ENCODE measurements at regions not wholly inside any gene's neighbourhood (a gene's known extent, or its start where the extent isn't known, plus 50 kb on each side); places are given as distances from the start of the nearest gene placed in this dataset.

DNA sequence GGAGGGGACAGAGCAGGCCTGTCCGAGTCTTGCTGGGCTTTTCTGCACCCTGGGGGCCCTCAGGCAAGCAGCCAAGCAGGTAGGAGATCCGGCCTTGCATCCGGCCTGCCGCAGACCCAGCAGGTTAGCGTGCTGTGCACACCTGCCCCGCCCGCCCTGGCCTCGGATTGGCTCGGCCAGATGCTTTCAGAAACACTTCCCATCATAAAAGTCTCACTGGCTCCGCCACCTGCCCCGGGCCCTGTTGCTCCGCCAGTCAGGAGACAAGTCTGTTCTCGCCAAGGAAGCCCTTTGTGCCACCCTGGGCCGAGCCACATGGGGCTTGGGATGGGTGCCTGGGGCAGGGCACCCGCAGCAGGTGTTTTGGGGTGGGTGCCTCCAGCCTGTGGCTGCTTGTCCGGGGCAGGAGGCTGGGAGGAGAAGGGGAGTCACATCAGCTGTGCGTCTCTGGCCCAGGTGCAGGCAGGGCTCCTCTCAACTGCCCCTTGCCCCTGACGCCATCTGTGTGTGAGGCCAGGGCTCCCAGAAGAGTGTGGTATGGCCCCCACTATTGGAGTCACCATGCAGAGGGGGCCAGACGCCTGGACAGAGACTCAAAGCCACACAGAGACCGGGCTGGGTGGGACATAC lies 228.2 kb upstream of the GSE1 start:
- H3K4me3 ChIP-seq (replicated peaks in 1 of 3; ENCODE audit: low read depth in 2 of 3, low read length in 3 of 3): no peak overlapping the region
- H3K79me2 ChIP-seq (ENCODE audit: insufficient read depth, low read length): no peaks in the 10 kb centered on the region
- Mint-ChIP-seq H3K36me3 (no peaks in the 10 kb centered on the region), H3K27me3 (ENCODE audit: low read depth in 3 of 3) (peaks cover 8 to 19% (median 10%) of the 10 kb centered on the region in 3 donors), H3K27ac (no peak overlapping the region), H3K4me1 (no peaks in the 10 kb centered on the region), H3K4me3 (no peak overlapping the region), H3K9me3 (peaks cover 0 to 7% (median 0%) of the 10 kb centered on the region in 7 donors)
- no peaks in the 10 kb centered on the region for H3K4me1 ChIP-seq (ENCODE audit: control insufficient read depth in 1 of 2, insufficient read depth in 2 of 2, low read length in 2 of 2)
- DNase-seq: no peak
- peaks cover 0 to 10% of the 10 kb centered on the region in 2 donors for H3K27me3 ChIP-seq (ENCODE audit: control insufficient read depth in 2 of 2, insufficient read depth in 2 of 2, low read length in 2 of 2)
- no peaks in the 10 kb centered on the region for H3K9me3 ChIP-seq (replicated peaks in 1 of 2; ENCODE audit: control insufficient read depth in 1 of 2, insufficient read depth in 1 of 2, low read length in 2 of 2)
- no peak overlapping the region for H2AFZ ChIP-seq (ENCODE audit: insufficient read depth, low read depth, low read length, poor library complexity, severe bottlenecking)
- TF ChIP-seq, protein P1, sequence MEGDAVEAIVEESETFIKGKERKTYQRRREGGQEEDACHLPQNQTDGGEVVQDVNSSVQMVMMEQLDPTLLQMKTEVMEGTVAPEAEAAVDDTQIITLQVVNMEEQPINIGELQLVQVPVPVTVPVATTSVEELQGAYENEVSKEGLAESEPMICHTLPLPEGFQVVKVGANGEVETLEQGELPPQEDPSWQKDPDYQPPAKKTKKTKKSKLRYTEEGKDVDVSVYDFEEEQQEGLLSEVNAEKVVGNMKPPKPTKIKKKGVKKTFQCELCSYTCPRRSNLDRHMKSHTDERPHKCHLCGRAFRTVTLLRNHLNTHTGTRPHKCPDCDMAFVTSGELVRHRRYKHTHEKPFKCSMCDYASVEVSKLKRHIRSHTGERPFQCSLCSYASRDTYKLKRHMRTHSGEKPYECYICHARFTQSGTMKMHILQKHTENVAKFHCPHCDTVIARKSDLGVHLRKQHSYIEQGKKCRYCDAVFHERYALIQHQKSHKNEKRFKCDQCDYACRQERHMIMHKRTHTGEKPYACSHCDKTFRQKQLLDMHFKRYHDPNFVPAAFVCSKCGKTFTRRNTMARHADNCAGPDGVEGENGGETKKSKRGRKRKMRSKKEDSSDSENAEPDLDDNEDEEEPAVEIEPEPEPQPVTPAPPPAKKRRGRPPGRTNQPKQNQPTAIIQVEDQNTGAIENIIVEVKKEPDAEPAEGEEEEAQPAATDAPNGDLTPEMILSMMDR (IDR thresholded peaks at IDR 0.05): no peak
- H3K36me3 ChIP-seq (replicated peaks in 1 of 2; ENCODE audit: control insufficient read depth in 1 of 2, insufficient read depth in 2 of 2, low read length in 2 of 2): no peaks in the 10 kb centered on the region
- 73% methylated on average over 13 of the region's 20 CpGs for WGBS (ENCODE audit: insufficient coverage)
- H3K9ac ChIP-seq (ENCODE audit: insufficient read depth, low read length, poor library complexity, severe bottlenecking): no peak overlapping the region
- intact Hi-C loops (cut with micrococcal nuclease): no loop called here
- H4K20me1 ChIP-seq (ENCODE audit: insufficient read depth, low read length): no peaks in the 10 kb centered on the region
- no peak overlapping the region for H3K27ac ChIP-seq (ENCODE audit: low read depth in 1 of 2, low read length in 2 of 2)
- H3K4me2 ChIP-seq (replicated peaks; ENCODE audit: extremely low read depth, low read length, poor library complexity, severe bottlenecking): no peak overlapping the region

- Mint-ChIP-seq H3K4me1 (no peaks in the 10 kb centered on the region), H3K9me3 (peaks cover 0 to 7% (median 0%) of the 10 kb centered on the region in 7 donors), H3K36me3 (no peaks in the 10 kb centered on the region), H3K27me3 (ENCODE audit: low read depth in 3 of 3) (peaks cover 6 to 17% (median 10%) of the 10 kb centered on the region in 3 donors), H3K27ac (no peak overlapping the region), H3K4me3 (no peak overlapping the region)
- H3K36me3 ChIP-seq (replicated peaks in 1 of 2; ENCODE audit: control insufficient read depth in 1 of 2, insufficient read depth in 2 of 2, low read length in 2 of 2): no peaks in the 10 kb centered on the region
- no peaks in the 10 kb centered on the region for H3K79me2 ChIP-seq (ENCODE audit: insufficient read depth, low read length)
- 62% methylated on average over 19 of the region's 32 CpGs for WGBS (ENCODE audit: insufficient coverage)
- no peak overlapping the region for H3K4me2 ChIP-seq (replicated peaks; ENCODE audit: extremely low read depth, low read length, poor library complexity, severe bottlenecking)
- intact Hi-C loops (cut with micrococcal nuclease): no loop called here
- TF ChIP-seq, protein P1 (IDR thresholded peaks at IDR 0.05): no peak
- no peak for DNase-seq
- no peak overlapping the region for H3K27ac ChIP-seq (ENCODE audit: low read depth in 1 of 2, low read length in 2 of 2)
- H3K4me1 ChIP-seq (ENCODE audit: control insufficient read depth in 1 of 2, insufficient read depth in 2 of 2, low read length in 2 of 2): no peaks in the 10 kb centered on the region
- no peaks in the 10 kb centered on the region for H3K9me3 ChIP-seq (replicated peaks in 1 of 2; ENCODE audit: control insufficient read depth in 1 of 2, insufficient read depth in 1 of 2, low read length in 2 of 2)
- peaks cover 0 to 10% of the 10 kb centered on the region in 2 donors for H3K27me3 ChIP-seq (ENCODE audit: control insufficient read depth in 2 of 2, insufficient read depth in 2 of 2, low read length in 2 of 2)
- no peaks in the 10 kb centered on the region for H4K20me1 ChIP-seq (ENCODE audit: insufficient read depth, low read length)
- no peak overlapping the region for H2AFZ ChIP-seq (ENCODE audit: insufficient read depth, low read depth, low read length, poor library complexity, severe bottlenecking)
- H3K4me3 ChIP-seq (replicated peaks in 1 of 3; ENCODE audit: low read depth in 2 of 3, low read length in 3 of 3): no peak overlapping the region
- H3K9ac ChIP-seq (ENCODE audit: insufficient read depth, low read length, poor library complexity, severe bottlenecking): no peak overlapping the region
Observed at GRCh38 chr16:85385463-85386331, 227.4 kb upstream of the GSE1 start.

All from CD14-positive monocyte (primary cell).